OCI-LY7 (cell line): ENCODE measurements at regions not wholly inside any gene's neighbourhood (a gene's known extent, or its start where the extent isn't known, plus 50 kb on each side); places are given as distances from the start of the nearest gene placed in this dataset.

Experiments
- BruUV-seq: library from RNA; stranded (reverse); fragments of 400-500 nt; replicated peaks from 2 replicates; lab custom pipeline; 2021; lab: Mats Ljungman, UMichigan
- CTCF ChIA-PET: fragments of 300-600 bp; sonication (Branson Sonifier 250); formaldehyde crosslinking; loops from one replicate; lab custom pipeline; 2022; ENCODE audit warnings: antibody characterized with exemption; ENCODE audit not compliant: unreplicated experiment; lab: Charles Lee
- POLR2A ChIA-PET: fragments of 300-600 bp; sonication (Branson Sonifier 250); formaldehyde crosslinking; loops from one replicate; lab custom pipeline; 2022; ENCODE audit warnings: antibody characterized with exemption; lab: Charles Lee
- DNase-seq: peaks from one replicate; pipeline ENCODE4 v3.0.0-alpha.2; 2015; ENCODE audit warnings: low spot score
- H2AFZ ChIP-seq: fragments of 200-600 bp; sonication (generic), shearing (Covaris generic); 2 replicates; pipeline ENCODE4 v1.6.1; 2014; ENCODE audit warnings: mild to moderate bottlenecking, antibody characterized with exemption, low read length, moderate library complexity
- H3K27ac ChIP-seq: fragments of 200-600 bp; sonication (generic); 2 replicates; pipeline ENCODE4 v1.5.1; 2014; ENCODE audit warnings: mixed run types, low read depth, mild to moderate bottlenecking, moderate library complexity, low read length, inconsistent platforms; ENCODE audit not compliant: poor library complexity, severe bottlenecking
- H3K36me3 ChIP-seq: fragments of 200-600 bp; sonication (generic); 2 replicates; pipeline ENCODE4 v1.6.1; 2014; ENCODE audit warnings: mild to moderate bottlenecking, antibody characterized with exemption, low read length, moderate library complexity, mixed read lengths; ENCODE audit not compliant: insufficient read depth
- H3K4me1 ChIP-seq: fragments of 200-600 bp; sonication (generic); 2 replicates; pipeline ENCODE4 v1.5.1; 2014; ENCODE audit warnings: mild to moderate bottlenecking, low read length; ENCODE audit not compliant: insufficient read depth, poor library complexity, severe bottlenecking
- H3K4me2 ChIP-seq: fragments of 200-600 bp; sonication (generic); 2 replicates; pipeline ENCODE4 v1.6.1; 2014; ENCODE audit warnings: mild to moderate bottlenecking, low read length
- H3K4me3 ChIP-seq: fragments of 200-600 bp; sonication (generic); 2 replicates; pipeline ENCODE4 v1.5.1; 2014; ENCODE audit warnings: mild to moderate bottlenecking, low read depth, low read length; ENCODE audit not compliant: poor library complexity, severe bottlenecking
- H3K79me2 ChIP-seq: fragments of 200-600 bp; sonication (generic); 2 replicates; pipeline ENCODE4 v1.6.1; 2016; ENCODE audit warnings: low read depth, mild to moderate bottlenecking, low read length, moderate library complexity, mixed read lengths; ENCODE audit not compliant: insufficient read depth
- H3K9me2 ChIP-seq: fragments of 200-600 bp; sonication (generic); 2 replicates; pipeline ENCODE4 v1.6.1; 2016; ENCODE audit warnings: mild to moderate bottlenecking, low read length, mixed read lengths; ENCODE audit not compliant: insufficient read depth
- H3K9me3 ChIP-seq: fragments of 200-600 bp; sonication (generic); 2 replicates; pipeline ENCODE4 v1.6.1; 2014; ENCODE audit warnings: mild to moderate bottlenecking, mixed run types, low read length, mixed read lengths
- H4K20me1 ChIP-seq: fragments of 200-600 bp; sonication (generic); 2 replicates; pipeline ENCODE4 v1.6.1; 2014; ENCODE audit warnings: mild to moderate bottlenecking, antibody characterized with exemption, low read length, moderate library complexity, mixed read lengths; ENCODE audit not compliant: insufficient read depth
- EZH2phosphoT487 ChIP-seq: fragments of 200-600 bp; sonication (generic); IDR thresholded peaks from 2 replicates; pipeline ENCODE4 v1.6.1; 2018; ENCODE audit warnings: low read depth, borderline replicate concordance, mild to moderate bottlenecking, mixed run types, antibody characterized with exemption, low read length, moderate library complexity, mixed read lengths
- intact Hi-C: fragments of 100-400 bp; cut with micrococcal nuclease; formaldehyde crosslinking; loops from one replicate; pipeline ENCODE4 v1.10.0; 2022; ENCODE audit not compliant: unreplicated experiment
- TF ChIP-seq, protein P1 (sequence below): fragments of 200-600 bp; sonication (generic); conservative IDR thresholded peaks from 2 replicates; pipeline ENCODE4 v1.5.1; 2014; ENCODE audit warnings: mild to moderate bottlenecking, antibody characterized with exemption, low read length, moderate library complexity, mixed read lengths

GRCh38 chr2:57802243-57802642, 244.4 kb upstream of the VRK2 start:
- POLR2A ChIA-PET: interaction anchor here (0.7 kb wide), 1 partner anchor 360 kb away, joined by 3 read pairs; no protein-coding TSS in a partner anchor
- Histone ChIP-seq H3K79me2 (no peaks in the 10 kb centered on the region), H3K4me2 (no peak overlapping the region), H4K20me1 (no peaks in the 10 kb centered on the region), H3K4me3 (no peak overlapping the region), H3K9me2 (no peaks in the 10 kb centered on the region), H2AFZ (no peak overlapping the region), H3K4me1 (no peaks in the 10 kb centered on the region), H3K9me3 (no peaks in the 10 kb centered on the region), H3K27ac (no peak overlapping the region), H3K36me3 (no peaks in the 10 kb centered on the region)
- CTCF ChIA-PET: no interaction called here
- intact Hi-C loops: no loop called here
- no peak for DNase-seq
- no peak for TF ChIP-seq EZH2phosphoT487
- TF ChIP-seq, protein P1, sequence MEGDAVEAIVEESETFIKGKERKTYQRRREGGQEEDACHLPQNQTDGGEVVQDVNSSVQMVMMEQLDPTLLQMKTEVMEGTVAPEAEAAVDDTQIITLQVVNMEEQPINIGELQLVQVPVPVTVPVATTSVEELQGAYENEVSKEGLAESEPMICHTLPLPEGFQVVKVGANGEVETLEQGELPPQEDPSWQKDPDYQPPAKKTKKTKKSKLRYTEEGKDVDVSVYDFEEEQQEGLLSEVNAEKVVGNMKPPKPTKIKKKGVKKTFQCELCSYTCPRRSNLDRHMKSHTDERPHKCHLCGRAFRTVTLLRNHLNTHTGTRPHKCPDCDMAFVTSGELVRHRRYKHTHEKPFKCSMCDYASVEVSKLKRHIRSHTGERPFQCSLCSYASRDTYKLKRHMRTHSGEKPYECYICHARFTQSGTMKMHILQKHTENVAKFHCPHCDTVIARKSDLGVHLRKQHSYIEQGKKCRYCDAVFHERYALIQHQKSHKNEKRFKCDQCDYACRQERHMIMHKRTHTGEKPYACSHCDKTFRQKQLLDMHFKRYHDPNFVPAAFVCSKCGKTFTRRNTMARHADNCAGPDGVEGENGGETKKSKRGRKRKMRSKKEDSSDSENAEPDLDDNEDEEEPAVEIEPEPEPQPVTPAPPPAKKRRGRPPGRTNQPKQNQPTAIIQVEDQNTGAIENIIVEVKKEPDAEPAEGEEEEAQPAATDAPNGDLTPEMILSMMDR: no peak
- no TSS peak for BruUV-seq

GRCh38 chr2:57804971-57805370, 241.6 kb upstream of the VRK2 start:
- Histone ChIP-seq H3K36me3 (no peaks in the 10 kb centered on the region), H3K79me2 (no peaks in the 10 kb centered on the region), H3K9me2 (no peaks in the 10 kb centered on the region), H2AFZ (no peak overlapping the region), H3K9me3 (no peaks in the 10 kb centered on the region), H3K27ac (no peak overlapping the region), H4K20me1 (no peaks in the 10 kb centered on the region), H3K4me3 (no peak overlapping the region), H3K4me2 (no peak overlapping the region), H3K4me1 (no peaks in the 10 kb centered on the region)
- BruUV-seq: no TSS peak
- no peak for DNase-seq
- ChIA-PET CTCF (no interaction called here), POLR2A (interaction anchor here (0.7 kb wide), 1 partner anchor 1999 kb away, joined by 3 read pairs; no protein-coding TSS in a partner anchor)
- intact Hi-C loops: no loop called here
- TF ChIP-seq, protein P1: no peak
- TF ChIP-seq EZH2phosphoT487: no peak

- no peaks in the 10 kb centered on the region for H3K9me3 ChIP-seq
- no peaks in the 10 kb centered on the region for H3K9me2 ChIP-seq
- TF ChIP-seq, protein P1: no peak
- no peaks in the 10 kb centered on the region for H3K4me1 ChIP-seq
- intact Hi-C loops: no loop called here
- no TSS peak for BruUV-seq
- H3K36me3 ChIP-seq: no peaks in the 10 kb centered on the region
- ChIA-PET CTCF (no interaction called here), POLR2A (interaction anchor here (0.6 to 1.3 kb wide), 3 partner anchors 12 to 1152 kb away, joined by 3 read pairs; no protein-coding TSS in a partner anchor)
- H3K4me3 ChIP-seq: no peak overlapping the region
- no peak overlapping the region for H3K27ac ChIP-seq
- H3K4me2 ChIP-seq: no peak overlapping the region
- no peak for DNase-seq
- no peaks in the 10 kb centered on the region for H3K79me2 ChIP-seq
- H2AFZ ChIP-seq: no peak overlapping the region
- no peaks in the 10 kb centered on the region for H4K20me1 ChIP-seq
These were observed 240.1 kb upstream of the VRK2 start for GRCh38 chr2:57806449-57806968.
